ENCODE measurements at regions not wholly inside any gene's neighbourhood (a gene's known extent, or its start where the extent isn't known, plus 50 kb on each side); places are given as distances from the start of the nearest gene placed in this dataset.
"Not testable (repeated sequence)": the region's sequence is repeated elsewhere in the genome, so short reads cannot be mapped to it uniquely, and the experiment has no call there.

DNA sequence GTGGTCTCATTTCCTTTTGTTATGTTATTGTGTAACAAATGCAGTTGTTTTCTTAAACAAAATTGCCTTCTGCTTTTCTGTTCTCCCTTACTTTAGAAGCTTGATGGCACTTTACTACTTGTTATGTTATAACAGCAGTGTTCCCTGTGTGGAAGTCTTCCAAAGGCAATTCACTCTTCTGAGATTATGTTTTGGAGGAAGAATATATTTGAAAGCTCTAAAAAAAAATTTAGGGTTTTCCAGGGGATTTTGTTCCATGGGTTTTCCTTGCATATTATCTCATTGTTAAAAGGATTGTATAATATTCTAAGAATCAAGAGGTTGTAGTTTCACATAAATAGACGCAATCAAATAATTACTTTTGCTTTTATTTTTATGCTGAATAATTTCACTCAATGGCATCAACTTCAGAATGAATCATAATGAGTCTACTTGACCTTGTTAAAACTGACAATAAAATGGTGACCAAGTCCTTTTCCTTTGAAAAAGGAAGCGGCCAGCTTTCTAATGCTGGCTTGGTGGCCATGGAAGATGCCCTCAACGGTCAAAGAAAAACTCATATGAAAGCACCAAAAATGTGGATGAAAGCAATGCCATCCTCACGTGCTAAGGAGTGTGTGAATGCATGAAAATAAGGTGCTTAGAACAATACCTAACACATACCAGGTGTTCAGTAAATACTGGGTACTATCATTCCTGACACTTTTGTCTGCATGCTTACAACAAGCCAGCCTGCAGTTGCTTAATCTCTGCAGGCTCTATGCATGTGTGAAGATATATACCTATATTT lies 92.4 kb upstream of the KLF6 start:
- no peak for DNase-seq
- no peaks in the 10 kb centered on the region for H3K27me3 ChIP-seq
- no peaks in the 10 kb centered on the region for H3K4me1 ChIP-seq
- no peak overlapping the region for H3K4me3 ChIP-seq (ENCODE audit: low read depth, low read length)
- no peaks in the 10 kb centered on the region for H3K9me3 ChIP-seq
- no peak for TF ChIP-seq CTCF (IDR thresholded peaks at IDR 0.05; ENCODE audit: low read depth, low read length)
- H3K36me3 ChIP-seq, result no peaks in the 10 kb centered on the region

DNA sequence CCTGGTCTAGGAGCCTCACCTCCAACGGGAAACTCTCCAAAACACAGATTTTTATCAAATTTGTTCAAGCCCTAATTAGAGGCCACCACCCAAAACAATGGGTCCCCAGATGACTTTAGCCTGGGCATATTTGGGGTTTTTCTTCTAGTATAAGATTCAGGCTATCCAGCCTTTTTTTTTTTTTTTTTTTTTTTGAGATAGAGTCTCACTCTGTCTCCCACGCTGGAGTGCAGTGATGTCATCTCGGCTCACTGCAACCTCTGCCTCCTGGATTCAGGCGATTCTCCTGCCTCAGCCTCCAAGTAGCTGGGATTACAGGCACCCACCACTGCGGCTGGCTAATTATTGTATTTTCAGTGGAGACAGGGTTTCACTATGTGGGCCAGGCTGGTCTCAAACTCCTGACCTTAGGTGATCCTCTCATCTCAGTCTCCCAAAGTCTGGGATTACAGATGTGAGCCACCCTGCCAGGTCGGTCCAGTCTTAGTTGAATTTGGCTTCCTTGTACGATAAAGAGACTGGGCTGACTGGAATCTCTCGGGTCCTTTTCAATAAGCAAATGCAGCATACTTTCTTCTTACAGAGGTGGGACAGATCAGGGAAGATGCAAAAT lies 91.4 kb upstream of the KLF6 start:
- no peak overlapping the region for H3K4me3 ChIP-seq (ENCODE audit: low read depth, low read length)
- no peak for DNase-seq
- H3K27me3 ChIP-seq, result no peaks in the 10 kb centered on the region
- no peaks in the 10 kb centered on the region for H3K9me3 ChIP-seq
- H3K4me1 ChIP-seq, result no peaks in the 10 kb centered on the region
- TF ChIP-seq CTCF (IDR thresholded peaks at IDR 0.05; ENCODE audit: low read depth, low read length), result no peak
- no peaks in the 10 kb centered on the region for H3K36me3 ChIP-seq

- H3K4me3 ChIP-seq (ENCODE audit: low read depth, low read length), result no peak overlapping the region
These were observed 90.8 kb upstream of the KLF6 start for GRCh38 chr10:3875842-3876235.

GRCh38 chr10:3874990-3875841 lies 90.2 kb upstream of the KLF6 start:
- no peaks in the 10 kb centered on the region for H3K9me3 ChIP-seq
- TF ChIP-seq CTCF (IDR thresholded peaks at IDR 0.05; ENCODE audit: low read depth, low read length), result no peak
- H3K36me3 ChIP-seq, result no peaks in the 10 kb centered on the region
- no peaks in the 10 kb centered on the region for H3K4me1 ChIP-seq
- H3K4me3 ChIP-seq (ENCODE audit: low read depth, low read length), result no peak overlapping the region
- H3K27me3 ChIP-seq, result no peaks in the 10 kb centered on the region
- DNase-seq, result no peak

More at GRCh38 chr10:3875842-3876235, 90.8 kb upstream of the KLF6 start:
- H3K36me3 ChIP-seq, result no peaks in the 10 kb centered on the region
- no peaks in the 10 kb centered on the region for H3K9me3 ChIP-seq
- no peaks in the 10 kb centered on the region for H3K4me1 ChIP-seq
- H3K27me3 ChIP-seq, result no peaks in the 10 kb centered on the region
- TF ChIP-seq CTCF (IDR thresholded peaks at IDR 0.05; ENCODE audit: low read depth, low read length), result no peak
- no peak for DNase-seq

GRCh38 chr10:3874610-3874989 lies 89.6 kb upstream of the KLF6 start:
- H3K4me3 ChIP-seq (ENCODE audit: low read depth, low read length); H3K4me1 ChIP-seq; H3K36me3 ChIP-seq; H3K9me3 ChIP-seq; DNase-seq; H3K27me3 ChIP-seq: not testable (repeated sequence)

GRCh38 chr10:3873728-3874461 lies 88.9 kb upstream of the KLF6 start:
- Histone ChIP-seq H3K27me3 (no peaks in the 10 kb centered on the region), H3K4me3 (ENCODE audit: low read depth, low read length) (no peak overlapping the region), H3K36me3 (no peaks in the 10 kb centered on the region), H3K9me3 (no peaks in the 10 kb centered on the region), H3K4me1 (no peaks in the 10 kb centered on the region)
- DNase-seq, result no peak
- TF ChIP-seq CTCF (IDR thresholded peaks at IDR 0.05; ENCODE audit: low read depth, low read length), result no peak
